ENCODE measurements at regions not wholly inside any gene's neighbourhood (a gene's known extent, or its start where the extent isn't known, plus 50 kb on each side); places are given as distances from the start of the nearest gene placed in this dataset.

GRCh38 chr18:6606411-6607085 is 123.0 kb upstream of the ARHGAP28 start:
- H3K9me1 ChIP-seq (ENCODE audit: control insufficient read depth, extremely low read depth, insufficient read depth, low read length): no peaks in the 10 kb centered on the region
- H2AFZ ChIP-seq (ENCODE audit: control insufficient read depth, low read length): no peak overlapping the region
- H3K4me1 ChIP-seq (ENCODE audit: control insufficient read depth, extremely low read depth, insufficient read depth, low read length): peaks cover 16% of the 10 kb centered on the region
- FAIRE-seq: no peak
- no peak overlapping the region for H3K4me3 ChIP-seq (ENCODE audit: control insufficient read depth in 2 of 3, extremely low read depth in 1 of 3, insufficient read depth in 2 of 3, low read depth in 1 of 3, low read length in 3 of 3)
- dilution Hi-C loops (cut with MboI; ENCODE audit: extremely low pct_ligation_motif_present, low sequenced_read_pairs): no loop called here
- H3K9me3 ChIP-seq (ENCODE audit: control insufficient read depth, low read depth, low read length): no peaks in the 10 kb centered on the region
- no peak for DNase-seq (ENCODE audit: low read depth, low spot score)
- no peak for TF ChIP-seq EZH2 (IDR thresholded peaks at IDR 0.05; ENCODE audit: low read length)
- TF ChIP-seq, protein P1, sequence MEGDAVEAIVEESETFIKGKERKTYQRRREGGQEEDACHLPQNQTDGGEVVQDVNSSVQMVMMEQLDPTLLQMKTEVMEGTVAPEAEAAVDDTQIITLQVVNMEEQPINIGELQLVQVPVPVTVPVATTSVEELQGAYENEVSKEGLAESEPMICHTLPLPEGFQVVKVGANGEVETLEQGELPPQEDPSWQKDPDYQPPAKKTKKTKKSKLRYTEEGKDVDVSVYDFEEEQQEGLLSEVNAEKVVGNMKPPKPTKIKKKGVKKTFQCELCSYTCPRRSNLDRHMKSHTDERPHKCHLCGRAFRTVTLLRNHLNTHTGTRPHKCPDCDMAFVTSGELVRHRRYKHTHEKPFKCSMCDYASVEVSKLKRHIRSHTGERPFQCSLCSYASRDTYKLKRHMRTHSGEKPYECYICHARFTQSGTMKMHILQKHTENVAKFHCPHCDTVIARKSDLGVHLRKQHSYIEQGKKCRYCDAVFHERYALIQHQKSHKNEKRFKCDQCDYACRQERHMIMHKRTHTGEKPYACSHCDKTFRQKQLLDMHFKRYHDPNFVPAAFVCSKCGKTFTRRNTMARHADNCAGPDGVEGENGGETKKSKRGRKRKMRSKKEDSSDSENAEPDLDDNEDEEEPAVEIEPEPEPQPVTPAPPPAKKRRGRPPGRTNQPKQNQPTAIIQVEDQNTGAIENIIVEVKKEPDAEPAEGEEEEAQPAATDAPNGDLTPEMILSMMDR (optimal IDR thresholded peaks at IDR 0.05 in 1 of 3, IDR thresholded peaks at IDR 0.05 in 1 of 3, conservative IDR thresholded peaks at IDR 0.05 in 1 of 3; ENCODE audit: extremely low read depth in 1 of 3, insufficient read depth in 2 of 3, low read length in 3 of 3): no peak
- no peaks in the 10 kb centered on the region for H3K79me2 ChIP-seq (ENCODE audit: control insufficient read depth, insufficient read depth, low read length)
- no peaks in the 10 kb centered on the region for H4K20me1 ChIP-seq (ENCODE audit: control insufficient read depth, extremely low read depth, insufficient read depth, low read length)
- no peak overlapping the region for H3K4me2 ChIP-seq (ENCODE audit: control insufficient read depth, extremely low read depth, insufficient read depth, low read depth, low read length)
- H3K27ac ChIP-seq (ENCODE audit: control insufficient read depth, insufficient read depth, low read length): no peak overlapping the region
- H3K36me3 ChIP-seq (ENCODE audit: control insufficient read depth in 2 of 2, extremely low read depth in 1 of 2, insufficient read depth in 2 of 2, low read length in 2 of 2): no peaks in the 10 kb centered on the region
- H3K9ac ChIP-seq (ENCODE audit: control insufficient read depth, extremely low read depth, insufficient read depth, low read length): no peak overlapping the region
- H3K27me3 ChIP-seq (ENCODE audit: control insufficient read depth, extremely low read depth, insufficient read depth, low read length): peaks cover 4% of the 10 kb centered on the region

- Histone ChIP-seq H3K4me2 (ENCODE audit: control insufficient read depth, extremely low read depth, insufficient read depth, low read depth, low read length) (no peak overlapping the region), H3K4me3 (ENCODE audit: control insufficient read depth in 2 of 3, extremely low read depth in 1 of 3, insufficient read depth in 2 of 3, low read depth in 1 of 3, low read length in 3 of 3) (no peak overlapping the region), H3K79me2 (ENCODE audit: control insufficient read depth, insufficient read depth, low read length) (no peaks in the 10 kb centered on the region), H3K9me1 (ENCODE audit: control insufficient read depth, extremely low read depth, insufficient read depth, low read length) (no peaks in the 10 kb centered on the region), H2AFZ (ENCODE audit: control insufficient read depth, low read length) (no peak overlapping the region), H3K36me3 (ENCODE audit: control insufficient read depth in 2 of 2, extremely low read depth in 1 of 2, insufficient read depth in 2 of 2, low read length in 2 of 2) (no peaks in the 10 kb centered on the region), H4K20me1 (ENCODE audit: control insufficient read depth, extremely low read depth, insufficient read depth, low read length) (no peaks in the 10 kb centered on the region), H3K9ac (ENCODE audit: control insufficient read depth, extremely low read depth, insufficient read depth, low read length) (no peak overlapping the region), H3K9me3 (ENCODE audit: control insufficient read depth, low read depth, low read length) (no peaks in the 10 kb centered on the region), H3K27me3 (ENCODE audit: control insufficient read depth, extremely low read depth, insufficient read depth, low read length) (peaks cover 4% of the 10 kb centered on the region), H3K4me1 (ENCODE audit: control insufficient read depth, extremely low read depth, insufficient read depth, low read length) (peaks cover 15% of the 10 kb centered on the region), H3K27ac (ENCODE audit: control insufficient read depth, insufficient read depth, low read length) (no peak overlapping the region)
- dilution Hi-C loops (cut with MboI; ENCODE audit: extremely low pct_ligation_motif_present, low sequenced_read_pairs): no loop called here
- DNase-seq (ENCODE audit: low read depth, low spot score) (no peak), FAIRE-seq (no peak)
- TF ChIP-seq, protein P1 (optimal IDR thresholded peaks at IDR 0.05 in 1 of 3, IDR thresholded peaks at IDR 0.05 in 1 of 3, conservative IDR thresholded peaks at IDR 0.05 in 1 of 3; ENCODE audit: extremely low read depth in 1 of 3, insufficient read depth in 2 of 3, low read length in 3 of 3): no peak
- no peak for TF ChIP-seq EZH2 (IDR thresholded peaks at IDR 0.05; ENCODE audit: low read length)
Measured at GRCh38 chr18:6607343-6607742, 122.2 kb upstream of the ARHGAP28 start.
